Upper lobe of left lung (tissue), 4 donors: ENCODE measurements at regions not wholly inside any gene's neighbourhood (a gene's known extent, or its start where the extent isn't known, plus 50 kb on each side); places are given as distances from the start of the nearest gene placed in this dataset.

Source experiments
- EP300 ChIP-seq, 4 donors: sonication (generic); formaldehyde crosslinking; IDR thresholded peaks; one replicate each; pipeline ENCODE4 v1.5.1; 2017; ENCODE audit warnings: antibody characterized with exemption in 4 of 4, control low read depth in 2 of 4
- POLR2AphosphoS5 ChIP-seq, 2 donors: sonication (generic); formaldehyde crosslinking; IDR thresholded peaks; one replicate each; pipeline ENCODE4 v1.5.1; 2017; ENCODE audit warnings: antibody characterized with exemption in 2 of 2
- TF ChIP-seq, protein P1 (sequence below), 6 experiments: fragments of 450-650 bp in 4 of 6; fragments of 200-600 bp in 2 of 6; sonication (generic) in 2 of 6; IDR thresholded peaks; one replicate each; pipeline ENCODE4 v1.5.1; 2016 to 2019; ENCODE audit warnings: antibody characterized with exemption in 6 of 6

DNA sequence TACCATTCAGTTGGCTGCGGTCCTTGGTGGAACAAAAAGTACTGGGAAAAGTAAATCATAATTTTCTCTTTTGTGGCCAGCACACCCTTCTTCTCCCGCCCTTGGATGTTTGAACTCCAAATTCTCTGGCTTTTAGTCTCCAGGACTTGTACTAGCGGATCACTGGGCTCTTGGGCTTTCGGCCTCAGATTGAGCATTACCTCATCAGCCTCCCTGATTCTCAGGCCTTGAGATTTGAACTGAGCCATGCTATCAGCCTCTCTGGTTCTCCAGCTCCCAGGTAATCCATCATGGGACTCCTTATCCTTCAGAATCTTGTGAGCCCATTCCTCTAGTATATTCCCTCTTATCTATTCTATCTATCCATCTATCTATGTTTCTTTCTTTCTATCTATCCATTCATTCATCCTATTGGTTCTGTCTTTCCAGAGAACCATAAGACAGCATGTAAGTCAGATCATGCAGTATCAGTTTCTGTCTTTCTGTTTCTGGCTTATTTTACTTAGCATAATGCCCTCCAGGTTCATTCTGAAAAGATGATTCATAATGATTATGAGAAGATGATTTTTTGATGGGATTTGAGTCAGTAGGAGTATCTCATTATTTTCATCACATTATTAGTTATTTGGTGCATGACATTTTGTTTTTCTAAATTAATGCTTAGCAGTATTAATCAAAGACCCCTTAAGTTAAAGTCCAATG lies 814.9 kb downstream of the LRFN5 start:
- TF ChIP-seq EP300 (IDR thresholded peaks at IDR 0.05) (no peak), POLR2AphosphoS5 (IDR thresholded peaks at IDR 0.05) (no peak)
- TF ChIP-seq, protein P1, sequence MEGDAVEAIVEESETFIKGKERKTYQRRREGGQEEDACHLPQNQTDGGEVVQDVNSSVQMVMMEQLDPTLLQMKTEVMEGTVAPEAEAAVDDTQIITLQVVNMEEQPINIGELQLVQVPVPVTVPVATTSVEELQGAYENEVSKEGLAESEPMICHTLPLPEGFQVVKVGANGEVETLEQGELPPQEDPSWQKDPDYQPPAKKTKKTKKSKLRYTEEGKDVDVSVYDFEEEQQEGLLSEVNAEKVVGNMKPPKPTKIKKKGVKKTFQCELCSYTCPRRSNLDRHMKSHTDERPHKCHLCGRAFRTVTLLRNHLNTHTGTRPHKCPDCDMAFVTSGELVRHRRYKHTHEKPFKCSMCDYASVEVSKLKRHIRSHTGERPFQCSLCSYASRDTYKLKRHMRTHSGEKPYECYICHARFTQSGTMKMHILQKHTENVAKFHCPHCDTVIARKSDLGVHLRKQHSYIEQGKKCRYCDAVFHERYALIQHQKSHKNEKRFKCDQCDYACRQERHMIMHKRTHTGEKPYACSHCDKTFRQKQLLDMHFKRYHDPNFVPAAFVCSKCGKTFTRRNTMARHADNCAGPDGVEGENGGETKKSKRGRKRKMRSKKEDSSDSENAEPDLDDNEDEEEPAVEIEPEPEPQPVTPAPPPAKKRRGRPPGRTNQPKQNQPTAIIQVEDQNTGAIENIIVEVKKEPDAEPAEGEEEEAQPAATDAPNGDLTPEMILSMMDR (IDR thresholded peaks at IDR 0.05) = no peak
